Transverse colon (tissue), 4 donors: ENCODE measurements at regions not wholly inside any gene's neighbourhood (a gene's known extent, or its start where the extent isn't known, plus 50 kb on each side); places are given as distances from the start of the nearest gene placed in this dataset.

Source experiments
- CTCF ChIP-seq, 5 experiments: fragments of 200-600 bp in 3 of 5; fragments of 450-650 bp in 2 of 5; sonication (generic) in 3 of 5; IDR thresholded peaks; 1 replicate in 2 of 5; 2 replicates in 3 of 5; pipeline ENCODE4 v1.5.1; 2016 to 2017; ENCODE audit warnings: antibody characterized with exemption in 5 of 5, inconsistent platforms in 3 of 5, mild to moderate bottlenecking in 2 of 5, moderate library complexity in 1 of 5
- EP300 ChIP-seq: sonication (generic); formaldehyde crosslinking; IDR thresholded peaks from one replicate; pipeline ENCODE4 v1.6.1; 2017; ENCODE audit warnings: antibody characterized with exemption, low read depth
- POLR2A ChIP-seq: fragments of 450-650 bp; IDR thresholded peaks from one replicate; pipeline ENCODE4 v1.6.1; 2016; ENCODE audit warnings: antibody characterized with exemption, mild to moderate bottlenecking, moderate library complexity
- POLR2AphosphoS5 ChIP-seq, 3 donors: sonication (generic); formaldehyde crosslinking; IDR thresholded peaks; one replicate each; pipeline ENCODE4 v1.6.1; 2016; ENCODE audit warnings: antibody characterized with exemption in 3 of 3

GRCh38 chr1:30169269-30169668 is 554.1 kb downstream of the MATN1 start:
- TF ChIP-seq POLR2AphosphoS5 (IDR thresholded peaks at IDR 0.05) (no peak), POLR2A (no peak), EP300 (no peak), CTCF (IDR thresholded peaks at IDR 0.05) (no peak)
